HepG2 (cell line): ENCODE measurements at regions not wholly inside any gene's neighbourhood (a gene's known extent, or its start where the extent isn't known, plus 50 kb on each side); places are given as distances from the start of the nearest gene placed in this dataset.

Experiments used
- ATAC-seq: fragments of 200-7000 bp; cut with Tn5 transposase; 3 replicates; pipeline ENCODE4 v1.9.1; 2020; ENCODE audit warnings: mild to moderate bottlenecking, moderate library complexity
- BruUV-seq: library from RNA; stranded (reverse); fragments of 400-500 nt; replicated peaks from 2 replicates; lab custom pipeline; 2021; lab: Mats Ljungman, UMichigan
- CTCF ChIA-PET: fragments of 300-600 bp; formaldehyde crosslinking; extraction: SDS; loops from one replicate; lab custom pipeline; 2021; ENCODE audit warnings: low total read pairs, inconsistent platforms, low intra/inter-chr PET ratio; lab: Yijun Ruan, JAX
- POLR2A ChIA-PET: fragments of 350-600 bp; sonication (Branson Sonifier 250); formaldehyde crosslinking; loops from one replicate; lab custom pipeline; 2020; ENCODE audit warnings: antibody characterized with exemption, inconsistent platforms; lab: Yijun Ruan, JAX
- DNase-seq: peaks from one replicate; pipeline ENCODE4 v3.0.0-alpha.2; 2015; ENCODE audit warnings: low spot score
- FAIRE-seq: peaks from 3 replicates; lab custom pipeline; 2011; peaks lifted over from hg19 to GRCh38; lab: Jason Lieb, UNC
- H2AFZ ChIP-seq: one replicate; pipeline ENCODE4 v1.6.1; 2011; ENCODE audit warnings: low read length, inconsistent platforms
- H3K27ac ChIP-seq: fragments of 300-600 bp; 3 replicates; pipeline ENCODE4 v1.8.0; 2011; ENCODE audit warnings: mixed run types, mild to moderate bottlenecking, mixed read lengths, low read length, inconsistent platforms; ENCODE audit not compliant: insufficient read depth; ENCODE audit errors: extremely low read length
- H3K27me3 ChIP-seq, 2 experiments: fragments of 200-600 bp in 1 of 2; 2 replicates in 1 of 2; 3 replicates in 1 of 2; pipeline versions ENCODE4 v1.6.0 to v1.8.0; 2011; ENCODE audit warnings: low read length in 2 of 2, mild to moderate bottlenecking in 2 of 2, moderate library complexity in 2 of 2, inconsistent platforms in 1 of 2; ENCODE audit not compliant: insufficient read depth in 2 of 2, control insufficient read depth in 1 of 2
- H3K36me3 ChIP-seq, 2 experiments: fragments of 200-600 bp in 1 of 2; replicated peaks in 1 of 2; 2 replicates in 1 of 2; 3 replicates in 1 of 2; pipeline versions ENCODE4 v1.5.1 to v1.8.0; 2011; ENCODE audit warnings: low read length in 2 of 2, inconsistent platforms in 1 of 2; ENCODE audit not compliant: insufficient read depth in 2 of 2, control insufficient read depth in 1 of 2
- H3K4me1 ChIP-seq: 2 replicates; pipeline ENCODE4 v1.5.1; 2012; ENCODE audit warnings: low read length, inconsistent platforms; ENCODE audit not compliant: insufficient read depth
- H3K4me2 ChIP-seq: 2 replicates; pipeline ENCODE4 v1.6.0; 2011; ENCODE audit warnings: low read depth, low read length, inconsistent platforms
- H3K4me3 ChIP-seq, 3 experiments: fragments of 200-600 bp in 1 of 3; sonication (generic), shearing (Covaris generic) in 1 of 3; replicated peaks in 1 of 3; 2 replicates each; pipeline ENCODE4 v1.5.1; 2011 to 2016; ENCODE audit warnings: low read length in 3 of 3, inconsistent platforms in 2 of 3, low read depth in 2 of 3, mild to moderate bottlenecking in 2 of 3, control low read depth in 1 of 3, mixed read lengths in 1 of 3; ENCODE audit not compliant: insufficient read depth in 1 of 3
- H3K79me2 ChIP-seq: one replicate; pipeline ENCODE4 v1.6.1; 2011; ENCODE audit warnings: low read length, inconsistent platforms; ENCODE audit not compliant: insufficient read depth
- H3K9ac ChIP-seq: 2 replicates; pipeline ENCODE4 v1.6.0; 2011; ENCODE audit warnings: mild to moderate bottlenecking, low read depth, low read length, inconsistent platforms; ENCODE audit not compliant: insufficient read depth
- H3K9me3 ChIP-seq: 2 replicates; pipeline ENCODE4 v1.5.1; 2012; ENCODE audit warnings: mild to moderate bottlenecking, low read length
- H4K20me1 ChIP-seq: 2 replicates; pipeline ENCODE4 v1.6.0; 2011; ENCODE audit warnings: inconsistent platforms, mild to moderate bottlenecking, low read length, moderate library complexity; ENCODE audit not compliant: insufficient read depth
- CEBPG ChIP-seq: IDR thresholded peaks from 2 replicates; pipeline ENCODE4 v1.6.1; 2016
- GATA4 ChIP-seq: sonication (generic); IDR thresholded peaks from 2 replicates; pipeline ENCODE4 v1.6.1; 2016; ENCODE audit warnings: antibody characterized with exemption, low read depth, borderline replicate concordance
- HNRNPK ChIP-seq: fragments of 200-400 bp; formaldehyde crosslinking; IDR thresholded peaks from 2 replicates; pipeline ENCODE4 v1.6.1; 2018; ENCODE audit warnings: low read length, low read depth, moderate library complexity, mild to moderate bottlenecking; ENCODE audit not compliant: poor library complexity, severe bottlenecking
- RBFOX2 ChIP-seq: fragments of 200-400 bp; formaldehyde crosslinking; IDR thresholded peaks from 2 replicates; pipeline ENCODE4 v1.6.1; 2017; ENCODE audit warnings: low read depth, mild to moderate bottlenecking, low read length
- SALL2 ChIP-seq: sonication (generic); formaldehyde crosslinking; IDR thresholded peaks from 2 replicates; pipeline ENCODE4 v1.8.1; 2023; ENCODE audit warnings: mild to moderate bottlenecking, missing genetic modification reagents, inconsistent platforms
- ZMAT3 ChIP-seq: sonication (generic); formaldehyde crosslinking; conservative IDR thresholded peaks from 2 replicates; pipeline ENCODE4 v1.7.0; 2021; ENCODE audit warnings: missing genetic modification reagents
- ZNF160 ChIP-seq: sonication (generic); formaldehyde crosslinking; IDR thresholded peaks from 2 replicates; pipeline ENCODE4 v1.8.0; 2022; ENCODE audit warnings: mild to moderate bottlenecking, inconsistent platforms, missing genetic modification reagents
- ZNF33B ChIP-seq: sonication (generic); formaldehyde crosslinking; IDR thresholded peaks from 2 replicates; pipeline ENCODE4 v1.5.1; 2020; ENCODE audit warnings: mild to moderate bottlenecking, missing genetic modification reagents
- ZNF496 ChIP-seq: sonication (generic); formaldehyde crosslinking; IDR thresholded peaks from 2 replicates; pipeline ENCODE4 v1.8.1; 2023; ENCODE audit warnings: mild to moderate bottlenecking, moderate library complexity, missing genetic modification reagents; ENCODE audit not compliant: insufficient replicate concordance
- ZNF567 ChIP-seq: sonication (generic); formaldehyde crosslinking; IDR thresholded peaks from 2 replicates; pipeline ENCODE4 v1.8.1; 2023; ENCODE audit warnings: mild to moderate bottlenecking, missing genetic modification reagents, borderline replicate concordance
- ZNF781 ChIP-seq: sonication (generic); formaldehyde crosslinking; IDR thresholded peaks from 2 replicates; pipeline ENCODE4 v1.5.1; 2020; ENCODE audit warnings: borderline replicate concordance, mild to moderate bottlenecking, missing genetic modification reagents; ENCODE audit errors: not compliant biosample characterization
- in situ Hi-C: cut with HindIII; loops from 2 replicates; pipeline ENCODE4 v1.10.0; 2017; ENCODE audit warnings: low pct_unique_long_range_greater_than_20kb; ENCODE audit not compliant: extremely low pct_ligation_motif_present
- intact Hi-C: fragments of 100-400 bp; cut with micrococcal nuclease; formaldehyde crosslinking; loops from one replicate; pipeline ENCODE4 v1.10.0; 2022; ENCODE audit not compliant: unreplicated experiment
- TF ChIP-seq, protein P1 (sequence below): sonication (generic); formaldehyde crosslinking; IDR thresholded peaks from 2 replicates; pipeline ENCODE4 v1.5.1; 2020; ENCODE audit warnings: missing genetic modification reagents, mild to moderate bottlenecking, borderline replicate concordance

DNA sequence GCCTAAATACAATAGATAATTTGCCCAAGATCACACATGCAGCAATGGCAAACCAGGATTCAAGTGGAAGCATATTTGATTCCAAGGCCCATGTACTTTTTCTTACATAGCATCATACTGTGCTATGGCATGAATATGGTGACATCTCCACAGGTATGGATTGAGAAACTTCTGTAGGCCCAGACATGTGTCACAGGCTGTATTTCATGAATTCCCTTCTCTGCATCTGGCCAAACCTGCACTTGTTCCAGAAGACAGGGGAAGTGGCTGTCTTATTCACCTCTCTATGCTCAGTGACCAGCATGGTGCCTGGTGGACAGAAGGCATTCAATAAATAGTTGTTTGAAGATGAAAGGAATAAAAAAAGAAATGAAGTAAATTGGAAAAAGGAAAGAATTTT, 77.3 kb upstream of the TMEM164 start:
- in situ Hi-C loops (loop anchor here (10.0 kb wide), 1 partner anchor 199 kb away; no protein-coding TSS in a partner anchor), intact Hi-C loops (no loop called here)
- no peak overlapping the region for H3K27ac ChIP-seq
- ChIA-PET CTCF (no interaction called here), POLR2A (no interaction called here)
- TF ChIP-seq ZNF781 (CRISPR knock-in tag) (no peak), SALL2 (CRISPR knock-in tag) (no peak), ZNF567 (CRISPR knock-in tag) (no peak), HNRNPK (no peak), RBFOX2 (no peak), CEBPG (CRISPR knock-in tag) (no peak), ZNF160 (no peak), ZNF496 (CRISPR knock-in tag) (no peak), GATA4 (no peak), ZMAT3 (no peak), ZNF33B (CRISPR knock-in tag) (no peak)
- TF ChIP-seq, protein P1, sequence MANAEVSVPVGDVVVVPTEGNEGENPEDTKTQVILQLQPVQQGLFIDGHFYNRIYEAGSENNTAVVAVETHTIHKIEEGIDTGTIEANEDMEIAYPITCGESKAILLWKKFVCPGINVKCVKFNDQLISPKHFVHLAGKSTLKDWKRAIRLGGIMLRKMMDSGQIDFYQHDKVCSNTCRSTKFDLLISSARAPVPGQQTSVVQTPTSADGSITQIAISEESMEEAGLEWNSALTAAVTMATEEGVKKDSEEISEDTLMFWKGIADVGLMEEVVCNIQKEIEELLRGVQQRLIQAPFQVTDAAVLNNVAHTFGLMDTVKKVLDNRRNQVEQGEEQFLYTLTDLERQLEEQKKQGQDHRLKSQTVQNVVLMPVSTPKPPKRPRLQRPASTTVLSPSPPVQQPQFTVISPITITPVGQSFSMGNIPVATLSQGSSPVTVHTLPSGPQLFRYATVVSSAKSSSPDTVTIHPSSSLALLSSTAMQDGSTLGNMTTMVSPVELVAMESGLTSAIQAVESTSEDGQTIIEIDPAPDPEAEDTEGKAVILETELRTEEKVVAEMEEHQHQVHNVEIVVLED (CRISPR knock-in tag) = no peak
- no peak overlapping the region for H2AFZ ChIP-seq
- H4K20me1 ChIP-seq = no peaks in the 10 kb centered on the region
- no peaks in the 10 kb centered on the region for H3K36me3 ChIP-seq
- no peaks in the 10 kb centered on the region for H3K27me3 ChIP-seq
- DNase-seq (no peak), FAIRE-seq (no peak), ATAC-seq (no peak)
- H3K9me3 ChIP-seq = no peaks in the 10 kb centered on the region
- H3K4me3 ChIP-seq = no peak overlapping the region
- H3K9ac ChIP-seq = no peak overlapping the region
- no peaks in the 10 kb centered on the region for H3K4me1 ChIP-seq
- no peaks in the 10 kb centered on the region for H3K79me2 ChIP-seq
- H3K4me2 ChIP-seq = no peak overlapping the region
- BruUV-seq = no TSS peak
